GM06990 (cell line): ENCODE measurements at regions not wholly inside any gene's neighbourhood (a gene's known extent, or its start where the extent isn't known, plus 50 kb on each side); places are given as distances from the start of the nearest gene placed in this dataset.

Source experiments
- DNase-seq: peaks from one replicate; pipeline ENCODE4 v3.0.0-alpha.2; 2011; ENCODE audit not compliant: insufficient read length; ENCODE audit errors: extremely low read depth
- H3K27me3 ChIP-seq: replicated peaks from 2 replicates; pipeline ENCODE4 v1.6.0; 2011; ENCODE audit warnings: low read length; ENCODE audit not compliant: control insufficient read depth, insufficient read depth
- H3K36me3 ChIP-seq: 2 replicates; pipeline ENCODE4 v1.5.1; 2011; ENCODE audit warnings: low read length; ENCODE audit not compliant: control insufficient read depth, insufficient read depth
- H3K4me3 ChIP-seq: replicated peaks from 2 replicates; pipeline ENCODE4 v1.5.1; 2011; ENCODE audit warnings: low read depth, mild to moderate bottlenecking, control low read depth, low read length
- TF ChIP-seq, protein P1 (sequence below): IDR thresholded peaks from 2 replicates; pipeline ENCODE4 v1.5.1; 2011; ENCODE audit warnings: low read length, control low read depth, mild to moderate bottlenecking, inconsistent platforms; ENCODE audit not compliant: insufficient read depth, poor library complexity, severe bottlenecking

DNA sequence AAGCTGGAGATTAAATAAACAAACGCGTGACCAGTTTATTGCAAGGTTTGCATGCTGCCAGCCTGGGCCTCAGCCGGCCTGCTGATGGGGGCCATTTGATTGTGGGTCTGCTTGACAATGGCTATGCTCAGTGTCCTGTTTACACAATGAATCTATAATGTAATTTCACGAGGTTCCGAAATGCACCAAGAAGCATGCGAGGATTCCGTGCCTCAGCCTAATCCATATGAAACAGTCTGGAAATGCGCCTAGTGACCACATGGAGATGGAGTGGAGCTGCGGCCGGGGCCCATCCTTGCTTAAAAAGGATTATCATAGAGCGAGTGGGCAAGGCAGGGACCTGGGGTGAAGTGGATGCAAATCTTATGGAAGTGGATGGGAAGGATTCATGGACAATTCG is 382.4 kb downstream of the CDK5RAP2 start:
- Histone ChIP-seq H3K4me3 (no peak overlapping the region), H3K27me3 (no peaks in the 10 kb centered on the region; the same call in 1 of the 2 replicates), H3K36me3 (no peaks in the 10 kb centered on the region)
- TF ChIP-seq, protein P1, sequence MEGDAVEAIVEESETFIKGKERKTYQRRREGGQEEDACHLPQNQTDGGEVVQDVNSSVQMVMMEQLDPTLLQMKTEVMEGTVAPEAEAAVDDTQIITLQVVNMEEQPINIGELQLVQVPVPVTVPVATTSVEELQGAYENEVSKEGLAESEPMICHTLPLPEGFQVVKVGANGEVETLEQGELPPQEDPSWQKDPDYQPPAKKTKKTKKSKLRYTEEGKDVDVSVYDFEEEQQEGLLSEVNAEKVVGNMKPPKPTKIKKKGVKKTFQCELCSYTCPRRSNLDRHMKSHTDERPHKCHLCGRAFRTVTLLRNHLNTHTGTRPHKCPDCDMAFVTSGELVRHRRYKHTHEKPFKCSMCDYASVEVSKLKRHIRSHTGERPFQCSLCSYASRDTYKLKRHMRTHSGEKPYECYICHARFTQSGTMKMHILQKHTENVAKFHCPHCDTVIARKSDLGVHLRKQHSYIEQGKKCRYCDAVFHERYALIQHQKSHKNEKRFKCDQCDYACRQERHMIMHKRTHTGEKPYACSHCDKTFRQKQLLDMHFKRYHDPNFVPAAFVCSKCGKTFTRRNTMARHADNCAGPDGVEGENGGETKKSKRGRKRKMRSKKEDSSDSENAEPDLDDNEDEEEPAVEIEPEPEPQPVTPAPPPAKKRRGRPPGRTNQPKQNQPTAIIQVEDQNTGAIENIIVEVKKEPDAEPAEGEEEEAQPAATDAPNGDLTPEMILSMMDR = no peak
- DNase-seq = no peak

DNA sequence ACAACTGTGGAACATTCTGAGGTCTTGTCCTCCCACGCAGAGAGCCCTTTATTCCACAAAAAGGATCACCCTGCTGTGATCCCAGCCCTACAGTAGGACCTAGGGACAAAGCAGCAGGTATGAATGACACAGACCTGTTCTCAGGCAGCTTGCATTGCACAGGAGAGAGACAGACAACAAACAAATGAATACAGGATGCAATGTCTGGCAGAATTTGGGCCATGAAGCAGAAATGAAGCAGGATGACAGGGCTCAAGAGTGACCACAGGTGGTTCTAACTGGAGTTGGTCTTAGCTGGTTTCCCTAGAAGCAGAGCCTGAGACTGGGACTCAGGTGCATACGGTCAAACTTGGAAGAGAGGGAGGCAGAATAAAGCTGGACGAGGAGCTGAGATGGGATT is 388.8 kb downstream of the CDK5RAP2 start:
- Histone ChIP-seq H3K36me3 (no peaks in the 10 kb centered on the region), H3K4me3 (no peak overlapping the region), H3K27me3 (no peaks in the 10 kb centered on the region; the same call in 1 of the 2 replicates)
- DNase-seq = no peak
- TF ChIP-seq, protein P1 = no peak

DNA sequence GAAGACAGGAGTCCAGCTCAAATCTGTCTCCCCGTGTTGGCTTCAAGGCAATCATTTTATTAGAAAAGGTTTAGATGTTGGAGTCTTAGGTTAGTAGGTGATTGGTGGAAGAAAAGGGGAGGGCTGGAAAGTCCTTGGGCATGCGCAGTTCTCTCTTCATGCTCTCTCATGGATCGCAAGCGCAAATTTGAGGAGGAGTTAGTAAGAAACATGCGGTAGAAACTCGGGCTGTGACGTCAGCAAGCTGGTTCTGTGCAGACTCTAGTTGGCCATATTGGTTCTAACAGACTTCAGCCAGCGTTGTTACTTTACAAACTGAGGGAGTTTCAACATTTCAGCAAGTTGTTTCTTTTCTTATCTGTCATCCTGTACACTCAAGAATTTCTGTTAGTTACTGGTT is 392.2 kb downstream of the CDK5RAP2 start:
- no peak for DNase-seq
- TF ChIP-seq, protein P1 = no peak
- H3K27me3 ChIP-seq = no peaks in the 10 kb centered on the region; the same call in 1 of the 2 replicates
- no peak overlapping the region for H3K4me3 ChIP-seq
- H3K36me3 ChIP-seq = no peaks in the 10 kb centered on the region

DNA sequence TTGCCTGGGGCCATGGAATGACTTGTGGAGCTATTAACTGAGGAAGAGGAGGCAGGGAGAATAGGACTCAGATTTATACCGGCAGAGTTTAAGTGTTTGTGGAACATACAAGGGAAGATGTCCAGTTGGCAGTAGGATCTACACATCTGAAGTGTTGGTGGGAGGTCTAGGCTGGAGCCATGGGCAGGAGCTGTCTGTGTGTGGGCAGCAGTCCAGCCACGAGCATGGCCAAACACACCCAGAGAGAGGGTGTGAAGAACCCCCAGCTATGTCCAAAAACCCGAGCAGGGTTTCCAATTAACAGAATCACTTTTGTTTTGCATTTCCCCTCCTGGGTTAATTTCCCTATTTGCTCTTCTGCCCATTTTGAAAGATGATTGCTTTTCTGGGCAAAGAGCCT is 393.7 kb downstream of the CDK5RAP2 start:
- no peak for DNase-seq
- TF ChIP-seq, protein P1 = no peak
- Histone ChIP-seq H3K36me3 (no peaks in the 10 kb centered on the region), H3K27me3 (peaks cover 1% of the 10 kb centered on the region), H3K4me3 (no peak overlapping the region)

DNA sequence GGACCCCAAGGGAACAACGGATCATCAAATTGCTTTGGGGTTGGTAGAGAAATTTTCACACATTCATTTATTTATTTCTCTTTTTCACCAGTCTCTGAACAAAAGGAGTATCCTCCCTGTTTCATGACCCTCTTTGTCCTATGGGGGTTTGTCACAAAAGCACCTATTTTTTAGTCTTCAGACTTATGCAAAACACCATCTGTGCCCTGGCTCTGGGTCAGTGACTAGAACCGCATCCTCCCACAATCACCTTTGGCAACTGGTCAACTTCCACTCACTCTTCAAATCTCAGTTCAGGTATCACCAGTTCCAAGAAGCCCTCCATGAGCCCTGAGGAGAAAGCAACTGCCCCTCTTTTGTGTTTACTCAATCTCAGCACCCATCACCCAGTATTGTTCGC is 395.7 kb downstream of the CDK5RAP2 start:
- H3K36me3 ChIP-seq = no peaks in the 10 kb centered on the region
- DNase-seq = no peak
- TF ChIP-seq, protein P1 = no peak

DNA sequence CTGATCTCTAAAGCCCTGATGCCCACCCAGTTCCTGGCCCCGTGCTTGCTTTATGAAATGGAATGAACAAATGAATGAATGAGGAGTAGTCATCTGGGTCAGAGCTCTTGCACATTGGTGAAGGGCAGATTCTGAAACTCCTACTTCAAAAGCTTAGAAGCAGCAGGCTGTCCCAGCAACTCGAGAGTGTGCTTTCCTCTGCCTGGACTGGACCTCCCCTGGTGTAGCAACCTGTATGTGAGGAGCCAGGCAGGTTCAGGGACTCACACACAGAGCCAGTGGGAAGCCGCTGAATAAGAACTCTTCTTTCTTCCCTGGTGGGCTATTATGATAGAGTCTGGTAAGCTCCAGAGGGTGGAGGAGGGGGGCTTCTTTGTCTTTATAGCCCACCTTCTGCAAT is 396.4 kb downstream of the CDK5RAP2 start:
- TF ChIP-seq, protein P1 = no peak
- no peak for DNase-seq
- H3K4me3 ChIP-seq = no peak overlapping the region

More for the DNA sequence above, 395.7 kb downstream of the CDK5RAP2 start:
- H3K4me3 ChIP-seq = no peak overlapping the region
- peaks cover 1% of the 10 kb centered on the region; the same call in 1 of the 2 replicates for H3K27me3 ChIP-seq

More for the DNA sequence above, 396.4 kb downstream of the CDK5RAP2 start:
- Histone ChIP-seq H3K36me3 (no peaks in the 10 kb centered on the region), H3K27me3 (peaks cover 1% of the 10 kb centered on the region; the same call in 1 of the 2 replicates)
